ENCODE measurements at regions not wholly inside any gene's neighbourhood (a gene's known extent, or its start where the extent isn't known, plus 50 kb on each side); places are given as distances from the start of the nearest gene placed in this dataset.

GRCh38 chr11:92455210-92455790, 230.7 kb downstream of the FAT3 start (continued):
- TF ChIP-seq, protein P1, sequence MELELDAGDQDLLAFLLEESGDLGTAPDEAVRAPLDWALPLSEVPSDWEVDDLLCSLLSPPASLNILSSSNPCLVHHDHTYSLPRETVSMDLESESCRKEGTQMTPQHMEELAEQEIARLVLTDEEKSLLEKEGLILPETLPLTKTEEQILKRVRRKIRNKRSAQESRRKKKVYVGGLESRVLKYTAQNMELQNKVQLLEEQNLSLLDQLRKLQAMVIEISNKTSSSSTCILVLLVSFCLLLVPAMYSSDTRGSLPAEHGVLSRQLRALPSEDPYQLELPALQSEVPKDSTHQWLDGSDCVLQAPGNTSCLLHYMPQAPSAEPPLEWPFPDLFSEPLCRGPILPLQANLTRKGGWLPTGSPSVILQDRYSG (CRISPR knock-in tag; IDR thresholded peaks at IDR 0.05): no peak
- TF ChIP-seq, protein P2, sequence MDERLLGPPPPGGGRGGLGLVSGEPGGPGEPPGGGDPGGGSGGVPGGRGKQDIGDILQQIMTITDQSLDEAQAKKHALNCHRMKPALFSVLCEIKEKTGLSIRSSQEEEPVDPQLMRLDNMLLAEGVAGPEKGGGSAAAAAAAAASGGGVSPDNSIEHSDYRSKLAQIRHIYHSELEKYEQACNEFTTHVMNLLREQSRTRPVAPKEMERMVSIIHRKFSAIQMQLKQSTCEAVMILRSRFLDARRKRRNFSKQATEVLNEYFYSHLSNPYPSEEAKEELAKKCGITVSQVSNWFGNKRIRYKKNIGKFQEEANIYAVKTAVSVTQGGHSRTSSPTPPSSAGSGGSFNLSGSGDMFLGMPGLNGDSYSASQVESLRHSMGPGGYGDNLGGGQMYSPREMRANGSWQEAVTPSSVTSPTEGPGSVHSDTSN (CRISPR knock-in tag; IDR thresholded peaks at IDR 0.05): no peak
- TF ChIP-seq CC2D1A (CRISPR knock-in tag; IDR thresholded peaks at IDR 0.05) (no peak), ZNF180 (CRISPR knock-in tag; IDR thresholded peaks at IDR 0.05; ENCODE audit: borderline replicate concordance, low read depth) (no peak)

DNA sequence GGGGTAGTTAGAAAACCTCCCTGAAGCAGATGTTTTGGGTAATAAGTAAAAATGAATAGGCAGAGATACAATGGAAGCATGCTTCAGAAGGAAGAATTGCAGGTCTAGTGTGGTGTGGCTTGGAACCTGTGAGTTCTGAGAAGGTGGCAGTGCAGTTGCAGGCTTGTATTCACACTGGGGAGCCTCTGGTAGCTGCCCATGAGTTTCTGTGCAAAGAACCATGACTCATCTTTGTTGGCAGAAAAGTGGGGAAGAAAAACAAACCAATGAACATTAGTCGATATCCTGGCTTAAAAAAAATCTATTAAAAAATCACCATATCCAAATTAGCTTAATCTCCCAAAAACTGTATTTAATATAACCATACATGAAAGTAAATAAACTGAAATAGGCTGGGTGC, 232.6 kb downstream of the FAT3 start:
- POLR2A ChIA-PET: no interaction called here
- Histone ChIP-seq H2AFZ (ENCODE audit: low read length) (no peak overlapping the region), H3K36me3 (replicated peaks in 1 of 2; ENCODE audit: control insufficient read depth in 1 of 2, insufficient read depth in 2 of 2, low read length in 2 of 2) (no peaks in the 10 kb centered on the region), H3K79me2 (ENCODE audit: insufficient read depth, low read length) (no peaks in the 10 kb centered on the region), H3K4me1 (ENCODE audit: insufficient read depth, low read length) (no peaks in the 10 kb centered on the region), H3K9ac (ENCODE audit: insufficient read depth, low read depth, low read length) (no peak overlapping the region), H3K9me3 (ENCODE audit: low read length) (no peaks in the 10 kb centered on the region), H3K4me2 (ENCODE audit: low read depth, low read length) (no peak overlapping the region), H3K4me3 (replicated peaks in 1 of 3; ENCODE audit: insufficient read depth in 1 of 3, low read depth in 2 of 3, low read length in 3 of 3) (no peak overlapping the region), H3K27ac (ENCODE audit: extremely low read length, insufficient read depth, low read length) (no peak overlapping the region), H3K27me3 (ENCODE audit: control insufficient read depth in 1 of 2, insufficient read depth in 2 of 2, low read length in 2 of 2) (no peaks in the 10 kb centered on the region), H4K20me1 (ENCODE audit: insufficient read depth, low read length) (no peaks in the 10 kb centered on the region)
- DNase-seq (ENCODE audit: low spot score) (no peak), ATAC-seq (no peak), FAIRE-seq (no peak)
- intact Hi-C loops (cut with micrococcal nuclease; ENCODE audit: unreplicated experiment) (no loop called here), in situ Hi-C loops (cut with HindIII; ENCODE audit: extremely low pct_ligation_motif_present, low pct_unique_long_range_greater_than_20kb) (no loop called here)
- WGBS (ENCODE audit: low lambda C conversion rate): 0% methylated on average over 1 of the region's 1 CpG
- CTCF ChIA-PET (ENCODE audit: low intra/inter-chr PET ratio, low total read pairs): no interaction called here
- no TSS peak for BruUV-seq (replicated peaks)
- TF ChIP-seq MATR3 (CRISPR knock-in tag; IDR thresholded peaks at IDR 0.05) (no peak), MYC (CRISPR knock-in tag; IDR thresholded peaks at IDR 0.05; ENCODE audit: borderline replicate concordance) (no peak), MED8 (CRISPR knock-in tag; IDR thresholded peaks at IDR 0.05; ENCODE audit: insufficient replicate concordance) (no peak), PHF21A (CRISPR knock-in tag; IDR thresholded peaks at IDR 0.05) (no peak), HOMEZ (CRISPR knock-in tag; IDR thresholded peaks at IDR 0.05; ENCODE audit: low read depth) (no peak), CEBPZ (IDR thresholded peaks at IDR 0.05; ENCODE audit: low read length) (no peak), ZNF337 (CRISPR knock-in tag; IDR thresholded peaks at IDR 0.05; ENCODE audit: borderline replicate concordance, low read depth) (no peak), ZNF546 (CRISPR knock-in tag; conservative IDR thresholded peaks at IDR 0.05) (no peak), FOXJ3 (CRISPR knock-in tag; IDR thresholded peaks at IDR 0.05; ENCODE audit: borderline replicate concordance) (no peak), ZNF20 (CRISPR knock-in tag; IDR thresholded peaks at IDR 0.05) (no peak), U2AF2 (IDR thresholded peaks at IDR 0.05; ENCODE audit: low read depth, low read length) (no peak), ZNF30 (CRISPR knock-in tag; IDR thresholded peaks at IDR 0.05) (no peak), ZNF263 (CRISPR knock-in tag; IDR thresholded peaks at IDR 0.05) (no peak), RARA (CRISPR knock-in tag; IDR thresholded peaks at IDR 0.05) (no peak), ZKSCAN5 (CRISPR knock-in tag; IDR thresholded peaks at IDR 0.05) (no peak)
